ENCODE measurements at regions not wholly inside any gene's neighbourhood (a gene's known extent, or its start where the extent isn't known, plus 50 kb on each side); places are given as distances from the start of the nearest gene placed in this dataset.

- TF ChIP-seq CTCF (IDR thresholded peaks at IDR 0.05): no peak
- no peak for TF ChIP-seq ZFX (IDR thresholded peaks at IDR 0.05; ENCODE audit: borderline replicate concordance)
- no peak overlapping the region for H3K27ac ChIP-seq
These were observed 406.0 kb downstream of the PLA2G4A start for GRCh38 chr1:187234706-187235105.

GRCh38 chr1:187236199-187236598, 407.4 kb downstream of the PLA2G4A start:
- no peak for TF ChIP-seq CTCF (IDR thresholded peaks at IDR 0.05)
- TF ChIP-seq ZFX (IDR thresholded peaks at IDR 0.05; ENCODE audit: borderline replicate concordance): no peak
- H3K27ac ChIP-seq: no peak overlapping the region

- H3K27ac ChIP-seq: no peak overlapping the region
- TF ChIP-seq CTCF (IDR thresholded peaks at IDR 0.05): no peak
- TF ChIP-seq ZFX (IDR thresholded peaks at IDR 0.05; ENCODE audit: borderline replicate concordance): no peak
These were observed 407.9 kb downstream of the PLA2G4A start for GRCh38 chr1:187236676-187237075.

GRCh38 chr1:187237542-187237941, 408.8 kb downstream of the PLA2G4A start:
- TF ChIP-seq ZFX (IDR thresholded peaks at IDR 0.05; ENCODE audit: borderline replicate concordance) (no peak), CTCF (IDR thresholded peaks at IDR 0.05) (no peak)
- no peak overlapping the region for H3K27ac ChIP-seq

GRCh38 chr1:187241971-187242370, 413.2 kb downstream of the PLA2G4A start:
- TF ChIP-seq ZFX (IDR thresholded peaks at IDR 0.05; ENCODE audit: borderline replicate concordance): no peak
- TF ChIP-seq CTCF (IDR thresholded peaks at IDR 0.05): no peak
- no peak overlapping the region for H3K27ac ChIP-seq

GRCh38 chr1:187244623-187245022, 415.9 kb downstream of the PLA2G4A start:
- TF ChIP-seq CTCF (IDR thresholded peaks at IDR 0.05): no peak
- no peak for TF ChIP-seq ZFX (IDR thresholded peaks at IDR 0.05; ENCODE audit: borderline replicate concordance)
- no peak overlapping the region for H3K27ac ChIP-seq

GRCh38 chr1:187245201-187245600, 416.5 kb downstream of the PLA2G4A start:
- no peak overlapping the region for H3K27ac ChIP-seq
- TF ChIP-seq CTCF (IDR thresholded peaks at IDR 0.05) (no peak), ZFX (IDR thresholded peaks at IDR 0.05; ENCODE audit: borderline replicate concordance) (no peak)

Measured in 22Rv1 (cell line).